GM23338 (cell line): ENCODE measurements at regions not wholly inside any gene's neighbourhood (a gene's known extent, or its start where the extent isn't known, plus 50 kb on each side); places are given as distances from the start of the nearest gene placed in this dataset.

Experiments
- ATAC-seq: fragments of 200-7000 bp; cut with Tn5 transposase; 3 replicates; pipeline ENCODE4 v1.9.1; 2020
- DNase-seq: peaks from one replicate; pipeline ENCODE4 v3.0.0-alpha.2; 2015; ENCODE audit warnings: low spot score
- H2AFZ ChIP-seq: fragments of 200-600 bp; sonication (generic); 2 replicates; pipeline ENCODE4 v1.8.0; 2016; ENCODE audit warnings: antibody characterized with exemption, mild to moderate bottlenecking, moderate library complexity
- H3F3A ChIP-seq: fragments of 200-600 bp; sonication (generic); replicated peaks from 2 replicates; pipeline ENCODE4 v1.8.0; 2017; ENCODE audit warnings: antibody characterized with exemption, mixed run types, low read depth
- H3K27ac ChIP-seq: fragments of 200-600 bp; sonication (generic); 2 replicates; pipeline ENCODE4 v1.6.1; 2016; ENCODE audit warnings: low read depth
- H3K27me3 ChIP-seq: fragments of 200-600 bp; sonication (generic); 2 replicates; pipeline ENCODE4 v1.8.0; 2016; ENCODE audit warnings: mild to moderate bottlenecking, mixed run types, moderate library complexity; ENCODE audit not compliant: insufficient read depth
- H3K36me3 ChIP-seq: fragments of 200-600 bp; sonication (generic); 2 replicates; pipeline ENCODE4 v1.8.0; 2016; ENCODE audit warnings: mild to moderate bottlenecking; ENCODE audit not compliant: insufficient read depth
- H3K4me1 ChIP-seq: fragments of 200-600 bp; sonication (generic); 2 replicates; pipeline ENCODE4 v1.8.0; 2016; ENCODE audit warnings: mild to moderate bottlenecking, moderate library complexity; ENCODE audit not compliant: insufficient read depth
- H3K4me2 ChIP-seq: fragments of 200-600 bp; sonication (generic); 2 replicates; pipeline ENCODE4 v1.7.1; 2017; ENCODE audit warnings: mixed run types
- H3K4me3 ChIP-seq: fragments of 200-600 bp; sonication (generic); 2 replicates; pipeline ENCODE4 v1.6.1; 2016; ENCODE audit warnings: mixed run types
- H3K79me2 ChIP-seq: fragments of 200-600 bp; sonication (generic); replicated peaks from 2 replicates; pipeline ENCODE4 v1.8.0; 2017; ENCODE audit warnings: mild to moderate bottlenecking; ENCODE audit not compliant: insufficient read depth
- H3K9me2 ChIP-seq: fragments of 200-600 bp; sonication (generic); 2 replicates; pipeline ENCODE4 v1.8.0; 2017; ENCODE audit not compliant: insufficient read depth
- H4K20me1 ChIP-seq: fragments of 200-600 bp; sonication (generic); replicated peaks from 2 replicates; pipeline ENCODE4 v1.8.0; 2017; ENCODE audit warnings: mild to moderate bottlenecking; ENCODE audit not compliant: insufficient read depth
- H3K27ac Mint-ChIP-seq: 2 replicates; pipeline ENCODE4 v1.8.0; 2020; ENCODE audit warnings: inconsistent platforms, mild to moderate bottlenecking, moderate library complexity, mixed read lengths
- H3K27me3 Mint-ChIP-seq: 3 replicates; pipeline ENCODE4 v1.8.0; 2022; ENCODE audit warnings: low read depth, mild to moderate bottlenecking, moderate library complexity, mixed read lengths, inconsistent platforms; ENCODE audit not compliant: insufficient read depth, poor library complexity
- H3K36me3 Mint-ChIP-seq: 3 replicates; pipeline ENCODE4 v1.8.0; 2021; ENCODE audit warnings: low read depth, mild to moderate bottlenecking, inconsistent platforms, moderate library complexity, mixed read lengths
- H3K4me1 Mint-ChIP-seq: 3 replicates; pipeline ENCODE4 v1.8.0; 2020; ENCODE audit warnings: mild to moderate bottlenecking, inconsistent platforms, mixed read lengths
- H3K4me3 Mint-ChIP-seq: 3 replicates; pipeline ENCODE4 v1.8.0; 2021; ENCODE audit warnings: moderate library complexity, mild to moderate bottlenecking, inconsistent platforms, mixed read lengths
- H3K9me3 Mint-ChIP-seq: 3 replicates; pipeline ENCODE4 v1.8.0; 2020; ENCODE audit warnings: moderate library complexity, mild to moderate bottlenecking, inconsistent platforms, mixed read lengths
- CREB1 ChIP-seq: fragments of 250-450 bp; sonication (Bioruptor Pico); IDR thresholded peaks from 2 replicates; pipeline ENCODE4 v1.5.0; 2020; ENCODE audit warnings: low read depth, mild to moderate bottlenecking, moderate library complexity
- EZH2 ChIP-seq: fragments of 200-600 bp; sonication (generic); IDR thresholded peaks from one replicate; pipeline ENCODE4 v1.8.0; 2017; ENCODE audit warnings: antibody characterized with exemption, mild to moderate bottlenecking, low read depth; ENCODE audit not compliant: unreplicated experiment
- EZH2phosphoT487 ChIP-seq: fragments of 200-600 bp; sonication (generic); IDR thresholded peaks from one replicate; pipeline ENCODE4 v1.8.1; 2018; ENCODE audit warnings: antibody characterized with exemption; ENCODE audit not compliant: unreplicated experiment
- JUNB ChIP-seq: IDR thresholded peaks from one replicate; pipeline ENCODE4 v1.6.1; 2016; ENCODE audit warnings: antibody characterized with exemption; ENCODE audit not compliant: unreplicated experiment
- NANOG ChIP-seq: IDR thresholded peaks from 2 replicates; pipeline ENCODE4 v1.6.1; 2016; ENCODE audit warnings: antibody characterized with exemption, borderline replicate concordance
- POLR2AphosphoS5 ChIP-seq: IDR thresholded peaks from 2 replicates; pipeline ENCODE4 v1.6.1; 2016; ENCODE audit warnings: antibody characterized with exemption, low read depth
- ZNF114 ChIP-seq: fragments of 250-450 bp; sonication (Bioruptor Pico); IDR thresholded peaks from 2 replicates; pipeline ENCODE4 v1.5.0; 2020; ENCODE audit warnings: mild to moderate bottlenecking, moderate library complexity
- ZNF331 ChIP-seq: fragments of 250-450 bp; sonication (Bioruptor Pico); IDR thresholded peaks from 2 replicates; pipeline ENCODE4 v1.5.0; 2020; ENCODE audit warnings: low read depth, mild to moderate bottlenecking, moderate library complexity
- TF ChIP-seq, protein P1 (sequence below): IDR thresholded peaks from one replicate; pipeline ENCODE4 v1.6.1; 2018; ENCODE audit warnings: antibody characterized with exemption; ENCODE audit not compliant: unreplicated experiment
- TF ChIP-seq, protein P2 (sequence below): fragments of 250-450 bp; sonication (Bioruptor Pico); IDR thresholded peaks from 2 replicates; pipeline ENCODE4 v1.5.0; 2020; ENCODE audit warnings: mild to moderate bottlenecking, moderate library complexity
- TF ChIP-seq, protein P3 (sequence below): IDR thresholded peaks from 2 replicates; pipeline ENCODE4 v1.6.1; 2016; ENCODE audit warnings: antibody characterized with exemption
- TF ChIP-seq, protein P4 (sequence below), 2 experiments: fragments of 200-600 bp in 1 of 2; sonication (generic) in 1 of 2; conservative IDR thresholded peaks; 2 replicates each; pipeline versions ENCODE4 v1.5.1 to v1.6.1; 2016 to 2017; ENCODE audit warnings: antibody characterized with exemption in 2 of 2, low read depth in 2 of 2, mild to moderate bottlenecking in 2 of 2, moderate library complexity in 1 of 2

DNA sequence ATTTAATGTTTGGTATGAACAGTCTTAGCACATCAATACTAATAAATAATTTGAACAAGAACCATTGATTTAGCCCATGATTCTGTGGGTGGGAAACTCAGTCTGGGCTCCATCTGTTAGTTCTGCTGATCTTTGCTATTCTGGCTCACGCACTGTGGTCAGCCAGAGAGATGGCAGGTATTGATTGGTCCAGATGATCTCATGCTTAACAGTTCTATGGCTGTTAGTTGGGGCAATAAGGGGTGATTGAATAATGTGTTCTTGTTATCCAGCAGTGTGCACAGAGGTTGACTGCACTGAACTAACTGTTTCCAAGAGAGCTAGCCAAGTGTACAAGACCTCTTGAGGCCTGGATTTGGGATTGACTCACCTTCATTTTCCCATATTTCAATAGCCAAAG, 824.3 kb downstream of the SEMA5A start:
- Mint-ChIP-seq H3K27me3 (no peaks in the 10 kb centered on the region), H3K9me3 (no peaks in the 10 kb centered on the region), H3K27ac (no peak overlapping the region), H3K4me3 (no peak overlapping the region), H3K36me3 (no peaks in the 10 kb centered on the region), H3K4me1 (no peaks in the 10 kb centered on the region)
- Histone ChIP-seq H2AFZ (no peak overlapping the region), H3F3A (no peaks in the 10 kb centered on the region), H3K36me3 (no peaks in the 10 kb centered on the region), H3K79me2 (no peaks in the 10 kb centered on the region), H3K27me3 (no peaks in the 10 kb centered on the region), H3K9me2 (0 out of 2 replicates have a peak, but pooled peaks cover 4% of the 10 kb centered on the region), H4K20me1 (no peaks in the 10 kb centered on the region), H3K4me1 (no peaks in the 10 kb centered on the region), H3K4me3 (no peak overlapping the region), H3K4me2 (no peak overlapping the region), H3K27ac (no peak overlapping the region)
- TF ChIP-seq POLR2AphosphoS5 (no peak), NANOG (no peak), EZH2phosphoT487 (no peak), ZNF114 (CRISPR knock-in tag) (no peak), ZNF331 (CRISPR knock-in tag) (no peak), EZH2 (no peak), CREB1 (CRISPR knock-in tag) (no peak), JUNB (no peak)
- TF ChIP-seq, protein P1, sequence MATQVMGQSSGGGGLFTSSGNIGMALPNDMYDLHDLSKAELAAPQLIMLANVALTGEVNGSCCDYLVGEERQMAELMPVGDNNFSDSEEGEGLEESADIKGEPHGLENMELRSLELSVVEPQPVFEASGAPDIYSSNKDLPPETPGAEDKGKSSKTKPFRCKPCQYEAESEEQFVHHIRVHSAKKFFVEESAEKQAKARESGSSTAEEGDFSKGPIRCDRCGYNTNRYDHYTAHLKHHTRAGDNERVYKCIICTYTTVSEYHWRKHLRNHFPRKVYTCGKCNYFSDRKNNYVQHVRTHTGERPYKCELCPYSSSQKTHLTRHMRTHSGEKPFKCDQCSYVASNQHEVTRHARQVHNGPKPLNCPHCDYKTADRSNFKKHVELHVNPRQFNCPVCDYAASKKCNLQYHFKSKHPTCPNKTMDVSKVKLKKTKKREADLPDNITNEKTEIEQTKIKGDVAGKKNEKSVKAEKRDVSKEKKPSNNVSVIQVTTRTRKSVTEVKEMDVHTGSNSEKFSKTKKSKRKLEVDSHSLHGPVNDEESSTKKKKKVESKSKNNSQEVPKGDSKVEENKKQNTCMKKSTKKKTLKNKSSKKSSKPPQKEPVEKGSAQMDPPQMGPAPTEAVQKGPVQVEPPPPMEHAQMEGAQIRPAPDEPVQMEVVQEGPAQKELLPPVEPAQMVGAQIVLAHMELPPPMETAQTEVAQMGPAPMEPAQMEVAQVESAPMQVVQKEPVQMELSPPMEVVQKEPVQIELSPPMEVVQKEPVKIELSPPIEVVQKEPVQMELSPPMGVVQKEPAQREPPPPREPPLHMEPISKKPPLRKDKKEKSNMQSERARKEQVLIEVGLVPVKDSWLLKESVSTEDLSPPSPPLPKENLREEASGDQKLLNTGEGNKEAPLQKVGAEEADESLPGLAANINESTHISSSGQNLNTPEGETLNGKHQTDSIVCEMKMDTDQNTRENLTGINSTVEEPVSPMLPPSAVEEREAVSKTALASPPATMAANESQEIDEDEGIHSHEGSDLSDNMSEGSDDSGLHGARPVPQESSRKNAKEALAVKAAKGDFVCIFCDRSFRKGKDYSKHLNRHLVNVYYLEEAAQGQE: no peak
- TF ChIP-seq, protein P2, sequence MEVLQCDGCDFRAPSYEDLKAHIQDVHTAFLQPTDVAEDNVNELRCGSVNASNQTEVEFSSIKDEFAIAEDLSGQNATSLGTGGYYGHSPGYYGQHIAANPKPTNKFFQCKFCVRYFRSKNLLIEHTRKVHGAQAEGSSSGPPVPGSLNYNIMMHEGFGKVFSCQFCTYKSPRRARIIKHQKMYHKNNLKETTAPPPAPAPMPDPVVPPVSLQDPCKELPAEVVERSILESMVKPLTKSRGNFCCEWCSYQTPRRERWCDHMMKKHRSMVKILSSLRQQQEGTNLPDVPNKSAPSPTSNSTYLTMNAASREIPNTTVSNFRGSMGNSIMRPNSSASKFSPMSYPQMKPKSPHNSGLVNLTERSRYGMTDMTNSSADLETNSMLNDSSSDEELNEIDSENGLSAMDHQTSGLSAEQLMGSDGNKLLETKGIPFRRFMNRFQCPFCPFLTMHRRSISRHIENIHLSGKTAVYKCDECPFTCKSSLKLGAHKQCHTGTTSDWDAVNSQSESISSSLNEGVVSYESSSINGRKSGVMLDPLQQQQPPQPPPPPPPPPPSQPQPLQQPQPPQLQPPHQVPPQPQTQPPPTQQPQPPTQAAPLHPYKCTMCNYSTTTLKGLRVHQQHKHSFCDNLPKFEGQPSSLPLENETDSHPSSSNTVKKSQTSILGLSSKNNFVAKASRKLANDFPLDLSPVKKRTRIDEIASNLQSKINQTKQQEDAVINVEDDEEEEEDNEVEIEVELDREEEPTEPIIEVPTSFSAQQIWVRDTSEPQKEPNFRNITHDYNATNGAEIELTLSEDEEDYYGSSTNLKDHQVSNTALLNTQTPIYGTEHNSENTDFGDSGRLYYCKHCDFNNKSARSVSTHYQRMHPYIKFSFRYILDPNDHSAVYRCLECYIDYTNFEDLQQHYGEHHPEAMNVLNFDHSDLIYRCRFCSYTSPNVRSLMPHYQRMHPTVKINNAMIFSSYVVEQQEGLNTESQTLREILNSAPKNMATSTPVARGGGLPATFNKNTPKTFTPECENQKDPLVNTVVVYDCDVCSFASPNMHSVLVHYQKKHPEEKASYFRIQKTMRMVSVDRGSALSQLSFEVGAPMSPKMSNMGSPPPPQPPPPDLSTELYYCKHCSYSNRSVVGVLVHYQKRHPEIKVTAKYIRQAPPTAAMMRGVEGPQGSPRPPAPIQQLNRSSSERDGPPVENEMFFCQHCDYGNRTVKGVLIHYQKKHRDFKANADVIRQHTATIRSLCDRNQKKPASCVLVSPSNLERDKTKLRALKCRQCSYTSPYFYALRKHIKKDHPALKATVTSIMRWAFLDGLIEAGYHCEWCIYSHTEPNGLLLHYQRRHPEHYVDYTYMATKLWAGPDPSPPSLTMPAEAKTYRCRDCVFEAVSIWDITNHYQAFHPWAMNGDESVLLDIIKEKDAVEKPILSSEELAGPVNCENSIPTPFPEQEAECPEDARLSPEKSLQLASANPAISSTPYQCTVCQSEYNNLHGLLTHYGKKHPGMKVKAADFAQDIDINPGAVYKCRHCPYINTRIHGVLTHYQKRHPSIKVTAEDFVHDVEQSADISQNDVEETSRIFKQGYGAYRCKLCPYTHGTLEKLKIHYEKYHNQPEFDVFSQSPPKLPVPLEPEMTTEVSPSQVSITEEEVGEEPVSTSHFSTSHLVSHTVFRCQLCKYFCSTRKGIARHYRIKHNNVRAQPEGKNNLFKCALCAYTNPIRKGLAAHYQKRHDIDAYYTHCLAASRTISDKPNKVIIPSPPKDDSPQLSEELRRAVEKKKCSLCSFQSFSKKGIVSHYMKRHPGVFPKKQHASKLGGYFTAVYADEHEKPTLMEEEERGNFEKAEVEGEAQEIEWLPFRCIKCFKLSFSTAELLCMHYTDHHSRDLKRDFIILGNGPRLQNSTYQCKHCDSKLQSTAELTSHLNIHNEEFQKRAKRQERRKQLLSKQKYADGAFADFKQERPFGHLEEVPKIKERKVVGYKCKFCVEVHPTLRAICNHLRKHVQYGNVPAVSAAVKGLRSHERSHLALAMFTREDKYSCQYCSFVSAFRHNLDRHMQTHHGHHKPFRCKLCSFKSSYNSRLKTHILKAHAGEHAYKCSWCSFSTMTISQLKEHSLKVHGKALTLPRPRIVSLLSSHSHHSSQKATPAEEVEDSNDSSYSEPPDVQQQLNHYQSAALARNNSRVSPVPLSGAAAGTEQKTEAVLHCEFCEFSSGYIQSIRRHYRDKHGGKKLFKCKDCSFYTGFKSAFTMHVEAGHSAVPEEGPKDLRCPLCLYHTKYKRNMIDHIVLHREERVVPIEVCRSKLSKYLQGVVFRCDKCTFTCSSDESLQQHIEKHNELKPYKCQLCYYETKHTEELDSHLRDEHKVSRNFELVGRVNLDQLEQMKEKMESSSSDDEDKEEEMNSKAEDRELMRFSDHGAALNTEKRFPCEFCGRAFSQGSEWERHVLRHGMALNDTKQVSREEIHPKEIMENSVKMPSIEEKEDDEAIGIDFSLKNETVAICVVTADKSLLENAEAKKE: no peak
- TF ChIP-seq, protein P3, sequence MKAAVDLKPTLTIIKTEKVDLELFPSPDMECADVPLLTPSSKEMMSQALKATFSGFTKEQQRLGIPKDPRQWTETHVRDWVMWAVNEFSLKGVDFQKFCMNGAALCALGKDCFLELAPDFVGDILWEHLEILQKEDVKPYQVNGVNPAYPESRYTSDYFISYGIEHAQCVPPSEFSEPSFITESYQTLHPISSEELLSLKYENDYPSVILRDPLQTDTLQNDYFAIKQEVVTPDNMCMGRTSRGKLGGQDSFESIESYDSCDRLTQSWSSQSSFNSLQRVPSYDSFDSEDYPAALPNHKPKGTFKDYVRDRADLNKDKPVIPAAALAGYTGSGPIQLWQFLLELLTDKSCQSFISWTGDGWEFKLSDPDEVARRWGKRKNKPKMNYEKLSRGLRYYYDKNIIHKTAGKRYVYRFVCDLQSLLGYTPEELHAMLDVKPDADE: no peak
- TF ChIP-seq, protein P4, sequence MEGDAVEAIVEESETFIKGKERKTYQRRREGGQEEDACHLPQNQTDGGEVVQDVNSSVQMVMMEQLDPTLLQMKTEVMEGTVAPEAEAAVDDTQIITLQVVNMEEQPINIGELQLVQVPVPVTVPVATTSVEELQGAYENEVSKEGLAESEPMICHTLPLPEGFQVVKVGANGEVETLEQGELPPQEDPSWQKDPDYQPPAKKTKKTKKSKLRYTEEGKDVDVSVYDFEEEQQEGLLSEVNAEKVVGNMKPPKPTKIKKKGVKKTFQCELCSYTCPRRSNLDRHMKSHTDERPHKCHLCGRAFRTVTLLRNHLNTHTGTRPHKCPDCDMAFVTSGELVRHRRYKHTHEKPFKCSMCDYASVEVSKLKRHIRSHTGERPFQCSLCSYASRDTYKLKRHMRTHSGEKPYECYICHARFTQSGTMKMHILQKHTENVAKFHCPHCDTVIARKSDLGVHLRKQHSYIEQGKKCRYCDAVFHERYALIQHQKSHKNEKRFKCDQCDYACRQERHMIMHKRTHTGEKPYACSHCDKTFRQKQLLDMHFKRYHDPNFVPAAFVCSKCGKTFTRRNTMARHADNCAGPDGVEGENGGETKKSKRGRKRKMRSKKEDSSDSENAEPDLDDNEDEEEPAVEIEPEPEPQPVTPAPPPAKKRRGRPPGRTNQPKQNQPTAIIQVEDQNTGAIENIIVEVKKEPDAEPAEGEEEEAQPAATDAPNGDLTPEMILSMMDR (conservative IDR thresholded peaks at IDR 0.05; ENCODE audit: low read depth in 2 of 2): no peak
- ATAC-seq: no peak
- DNase-seq: no peak
